ENCODE measurements at regions not wholly inside any gene's neighbourhood (a gene's known extent, or its start where the extent isn't known, plus 50 kb on each side); places are given as distances from the start of the nearest gene placed in this dataset.

DNA sequence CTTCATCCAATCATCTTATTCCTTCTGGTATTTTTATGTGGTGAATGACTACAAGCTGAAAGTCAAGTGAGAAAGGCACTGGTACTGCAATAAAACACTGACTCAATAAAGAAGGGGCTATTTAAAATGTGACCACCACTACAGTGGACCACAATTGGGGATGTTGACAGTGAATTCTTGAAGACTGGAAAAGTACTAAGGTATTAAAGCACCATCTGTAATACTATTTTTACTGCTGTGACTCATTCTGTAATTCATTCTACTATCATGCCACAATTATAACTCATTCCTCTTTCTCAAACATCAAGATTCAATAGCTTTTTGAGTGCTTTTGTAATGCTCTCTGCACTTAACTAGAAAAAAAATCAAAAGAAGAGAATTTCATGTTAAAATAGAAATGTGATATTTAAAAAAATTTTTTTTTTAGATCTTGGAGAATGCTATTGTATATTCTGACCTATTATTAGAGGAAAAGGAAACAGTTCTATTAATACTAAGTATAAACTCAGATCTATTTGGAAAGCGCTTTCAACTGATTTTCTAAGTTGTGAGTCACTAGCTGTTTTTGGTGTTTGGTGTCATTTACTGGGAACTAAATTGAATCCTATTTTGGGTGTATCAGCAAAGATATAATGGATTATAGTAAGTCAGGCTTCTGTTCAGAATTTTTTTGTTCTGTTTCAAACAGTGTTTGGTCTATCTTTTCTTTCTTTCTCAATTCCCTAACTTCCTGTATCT lies 104.7 kb upstream of the TMEM170B start:
- no peak for TF ChIP-seq POLR2AphosphoS5 (IDR thresholded peaks at IDR 0.05; ENCODE audit: low read depth, low read length)
- FAIRE-seq, result no peak
- DNase-seq (ENCODE audit: insufficient read length), result no peak

- FAIRE-seq, result no peak
- no peak for TF ChIP-seq POLR2A (IDR thresholded peaks at IDR 0.05; ENCODE audit: low read depth, low read length)
- no peak for TF ChIP-seq POLR2AphosphoS5 (IDR thresholded peaks at IDR 0.05; ENCODE audit: low read depth, low read length)
- no peak for TF ChIP-seq TAF1 (IDR thresholded peaks at IDR 0.05; ENCODE audit: borderline replicate concordance, low read depth, low read length)
- no peak for DNase-seq (ENCODE audit: insufficient read length)
Observed at GRCh38 chr6:11432091-11432490, 105.5 kb upstream of the TMEM170B start.

DNA sequence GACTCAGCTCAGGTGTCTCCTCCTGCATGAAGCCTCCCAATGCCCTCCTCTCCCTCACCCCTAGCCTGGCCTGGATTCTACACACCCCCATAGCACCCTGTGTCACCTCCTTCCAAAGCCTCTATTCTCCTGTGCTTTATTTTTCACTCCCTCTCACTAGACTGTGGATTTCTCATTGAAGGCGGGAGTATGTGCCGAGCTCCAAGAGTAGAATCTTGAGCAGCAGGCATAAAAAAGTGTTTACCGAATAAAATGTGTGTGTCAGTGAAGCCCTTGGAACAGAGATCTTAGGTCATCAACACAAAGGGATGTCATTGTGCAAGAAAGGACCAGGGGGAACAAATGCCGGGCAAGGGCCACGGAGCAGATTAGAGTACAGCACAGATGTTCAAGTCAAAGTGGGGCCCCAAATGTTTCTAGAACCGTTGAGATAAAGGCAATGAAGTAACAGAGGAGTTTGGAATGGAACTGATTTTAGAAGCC lies 106.1 kb upstream of the TMEM170B start:
- TF ChIP-seq TAF1 (IDR thresholded peaks at IDR 0.05; ENCODE audit: borderline replicate concordance, low read depth, low read length), result no peak

GRCh38 chr6:11430036-11430435 lies 107.5 kb upstream of the TMEM170B start:
- FAIRE-seq (no peak), DNase-seq (ENCODE audit: insufficient read length) (no peak)
- no peak for TF ChIP-seq POLR2AphosphoS5 (IDR thresholded peaks at IDR 0.05; ENCODE audit: low read depth, low read length)
- TF ChIP-seq POLR2A (IDR thresholded peaks at IDR 0.05; ENCODE audit: low read depth, low read length), result no peak
- TF ChIP-seq TAF1 (IDR thresholded peaks at IDR 0.05; ENCODE audit: borderline replicate concordance, low read depth, low read length), result no peak

More for the DNA sequence above, 106.1 kb upstream of the TMEM170B start:
- DNase-seq (ENCODE audit: insufficient read length) (no peak), FAIRE-seq (no peak)

GRCh38 chr6:11429577-11429976 lies 108.0 kb upstream of the TMEM170B start:
- TF ChIP-seq POLR2AphosphoS5 (IDR thresholded peaks at IDR 0.05; ENCODE audit: low read depth, low read length) (no peak), POLR2A (IDR thresholded peaks at IDR 0.05; ENCODE audit: low read depth, low read length) (no peak), TAF1 (IDR thresholded peaks at IDR 0.05; ENCODE audit: borderline replicate concordance, low read depth, low read length) (no peak)
- no peak for FAIRE-seq
- DNase-seq (ENCODE audit: insufficient read length), result no peak

GRCh38 chr6:11428895-11429294 lies 108.7 kb upstream of the TMEM170B start:
- TF ChIP-seq POLR2AphosphoS5 (IDR thresholded peaks at IDR 0.05; ENCODE audit: low read depth, low read length), result no peak
- TF ChIP-seq POLR2A (IDR thresholded peaks at IDR 0.05; ENCODE audit: low read depth, low read length), result no peak
- no peak for TF ChIP-seq TAF1 (IDR thresholded peaks at IDR 0.05; ENCODE audit: borderline replicate concordance, low read depth, low read length)
- FAIRE-seq (no peak), DNase-seq (ENCODE audit: insufficient read length) (no peak)

DNA sequence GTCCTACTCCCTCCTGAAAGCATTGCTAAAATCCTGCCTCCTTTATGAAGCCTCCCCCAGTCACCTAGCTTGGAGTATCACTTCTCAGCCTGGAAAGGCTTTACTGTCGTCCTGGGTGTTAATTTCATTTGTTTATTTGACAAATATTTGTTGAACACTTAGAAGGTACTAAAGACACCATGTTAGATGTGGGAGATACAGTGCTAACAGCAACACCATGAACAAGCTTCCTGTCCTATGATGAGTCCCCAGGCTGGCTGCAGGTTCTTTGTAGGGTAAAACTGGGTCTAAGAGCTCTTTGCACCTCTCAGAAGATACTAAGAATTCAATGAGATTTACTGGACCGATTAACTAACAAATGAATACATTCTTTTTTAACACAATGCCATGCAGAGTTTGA lies 109.2 kb upstream of the TMEM170B start:
- DNase-seq (ENCODE audit: insufficient read length), result no peak
- no peak for FAIRE-seq
- TF ChIP-seq POLR2A (IDR thresholded peaks at IDR 0.05; ENCODE audit: low read depth, low read length) (no peak), POLR2AphosphoS5 (IDR thresholded peaks at IDR 0.05; ENCODE audit: low read depth, low read length) (no peak), TAF1 (IDR thresholded peaks at IDR 0.05; ENCODE audit: borderline replicate concordance, low read depth, low read length) (no peak)

DNA sequence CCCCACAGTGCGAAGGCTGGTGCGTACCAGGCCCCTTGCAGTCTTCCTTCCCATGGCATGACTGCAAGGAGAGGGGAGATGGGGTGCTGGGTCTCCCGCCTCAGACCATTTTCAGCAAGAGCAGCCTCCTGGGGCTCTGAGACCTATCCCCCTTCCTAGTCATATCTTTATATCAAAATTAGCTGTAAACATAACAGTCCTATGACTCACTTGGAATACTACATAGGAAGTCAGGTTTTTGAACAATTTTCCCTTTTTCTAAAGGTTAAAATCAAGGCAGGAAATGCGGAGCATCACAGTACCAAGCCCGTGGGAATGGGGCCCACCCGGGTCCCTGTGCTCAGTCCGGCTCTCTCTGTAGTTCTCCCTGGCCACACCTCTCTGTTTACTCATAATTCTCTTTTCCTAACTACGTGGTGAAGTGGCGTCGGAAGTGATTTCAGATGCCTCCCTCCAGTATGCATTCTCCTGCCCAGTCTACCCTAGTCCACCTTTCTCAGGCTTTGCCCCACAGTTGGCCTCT lies 109.8 kb upstream of the TMEM170B start:
- TF ChIP-seq POLR2AphosphoS5 (IDR thresholded peaks at IDR 0.05; ENCODE audit: low read depth, low read length), result no peak
- TF ChIP-seq POLR2A (IDR thresholded peaks at IDR 0.05; ENCODE audit: low read depth, low read length), result no peak
- no peak for TF ChIP-seq TAF1 (IDR thresholded peaks at IDR 0.05; ENCODE audit: borderline replicate concordance, low read depth, low read length)
- DNase-seq (ENCODE audit: insufficient read length), result no peak
- no peak for FAIRE-seq

GRCh38 chr6:11427091-11427722 lies 110.3 kb upstream of the TMEM170B start:
- TF ChIP-seq POLR2AphosphoS5 (IDR thresholded peaks at IDR 0.05; ENCODE audit: low read depth, low read length) (no peak), TAF1 (IDR thresholded peaks at IDR 0.05; ENCODE audit: borderline replicate concordance, low read depth, low read length) (no peak), POLR2A (IDR thresholded peaks at IDR 0.05; ENCODE audit: low read depth, low read length) (no peak)
- no peak for DNase-seq (ENCODE audit: insufficient read length)
- no peak for FAIRE-seq

- TF ChIP-seq POLR2A (IDR thresholded peaks at IDR 0.05; ENCODE audit: low read depth, low read length) (no peak), TAF1 (IDR thresholded peaks at IDR 0.05; ENCODE audit: borderline replicate concordance, low read depth, low read length) (no peak), POLR2AphosphoS5 (IDR thresholded peaks at IDR 0.05; ENCODE audit: low read depth, low read length) (no peak)
- FAIRE-seq (no peak), DNase-seq (ENCODE audit: insufficient read length) (no peak)
Observed at GRCh38 chr6:11426571-11426970, 111.0 kb upstream of the TMEM170B start.

- TF ChIP-seq TAF1 (IDR thresholded peaks at IDR 0.05; ENCODE audit: borderline replicate concordance, low read depth, low read length), result no peak
- no peak for TF ChIP-seq POLR2AphosphoS5 (IDR thresholded peaks at IDR 0.05; ENCODE audit: low read depth, low read length)
- no peak for TF ChIP-seq POLR2A (IDR thresholded peaks at IDR 0.05; ENCODE audit: low read depth, low read length)
- FAIRE-seq (no peak), DNase-seq (ENCODE audit: insufficient read length) (no peak)
Observed at GRCh38 chr6:11425876-11426275, 111.7 kb upstream of the TMEM170B start.

- FAIRE-seq, result no peak
- no peak for DNase-seq (ENCODE audit: insufficient read length)
- TF ChIP-seq POLR2AphosphoS5 (IDR thresholded peaks at IDR 0.05; ENCODE audit: low read depth, low read length) (no peak), POLR2A (IDR thresholded peaks at IDR 0.05; ENCODE audit: low read depth, low read length) (no peak), TAF1 (IDR thresholded peaks at IDR 0.05; ENCODE audit: borderline replicate concordance, low read depth, low read length) (no peak)
Observed at GRCh38 chr6:11425431-11425871, 112.1 kb upstream of the TMEM170B start.
